Amniotic epithelial cell (primary cell): ENCODE measurements at regions not wholly inside any gene's neighbourhood (a gene's known extent, or its start where the extent isn't known, plus 50 kb on each side); places are given as distances from the start of the nearest gene placed in this dataset.

ENCODE experiments used
- DNase-seq: peaks from one replicate; pipeline ENCODE4 v3.0.0-alpha.2; 2010; ENCODE audit warnings: low read depth

- no peak for DNase-seq
Measured at GRCh38 chr18:57915865-57916582, 112.9 kb upstream of the ATP8B1 start.

GRCh38 chr18:57915248-57915647 is 112.1 kb upstream of the ATP8B1 start:
- DNase-seq = no peak

GRCh38 chr18:57913686-57914085 is 110.6 kb upstream of the ATP8B1 start:
- DNase-seq = no peak

GRCh38 chr18:57910817-57911216 is 107.7 kb upstream of the ATP8B1 start:
- DNase-seq = no peak

GRCh38 chr18:57910134-57910533 is 107.0 kb upstream of the ATP8B1 start:
- no peak for DNase-seq

- DNase-seq = no peak
Measured at GRCh38 chr18:57909620-57910019, 106.5 kb upstream of the ATP8B1 start.

GRCh38 chr18:57908092-57908491 is 105.0 kb upstream of the ATP8B1 start:
- DNase-seq = no peak

GRCh38 chr18:57907550-57907949 is 104.4 kb upstream of the ATP8B1 start:
- no peak for DNase-seq

- DNase-seq = no peak
Measured at GRCh38 chr18:57906852-57907251, 103.7 kb upstream of the ATP8B1 start.

- no peak for DNase-seq
Measured at GRCh38 chr18:57904535-57904934, 101.4 kb upstream of the ATP8B1 start.

- no peak for DNase-seq
Measured at GRCh38 chr18:57902721-57903120, 99.6 kb upstream of the ATP8B1 start.

GRCh38 chr18:57901825-57902589 is 98.9 kb upstream of the ATP8B1 start:
- DNase-seq = peak; percentile 39

- no peak for DNase-seq
Measured at GRCh38 chr18:57900906-57901435, 97.9 kb upstream of the ATP8B1 start.

GRCh38 chr18:57898506-57899124 is 95.5 kb upstream of the ATP8B1 start:
- DNase-seq = peak; percentile 78

GRCh38 chr18:57895182-57895581 is 92.1 kb upstream of the ATP8B1 start:
- no peak for DNase-seq

GRCh38 chr18:57891707-57892391 is 88.7 kb upstream of the ATP8B1 start:
- no peak for DNase-seq

GRCh38 chr18:57890266-57890665 is 87.2 kb upstream of the ATP8B1 start:
- no peak for DNase-seq

GRCh38 chr18:57889841-57890240 is 86.7 kb upstream of the ATP8B1 start:
- no peak for DNase-seq

- no peak for DNase-seq
Measured at GRCh38 chr18:57887543-57888383, 84.6 kb upstream of the ATP8B1 start.

GRCh38 chr18:57885931-57886330 is 82.8 kb upstream of the ATP8B1 start:
- no peak for DNase-seq

- no peak for DNase-seq
Measured at GRCh38 chr18:57882465-57882864, 79.3 kb upstream of the ATP8B1 start.
